ENCODE measurements at regions not wholly inside any gene's neighbourhood (a gene's known extent, or its start where the extent isn't known, plus 50 kb on each side); places are given as distances from the start of the nearest gene placed in this dataset.

DNA sequence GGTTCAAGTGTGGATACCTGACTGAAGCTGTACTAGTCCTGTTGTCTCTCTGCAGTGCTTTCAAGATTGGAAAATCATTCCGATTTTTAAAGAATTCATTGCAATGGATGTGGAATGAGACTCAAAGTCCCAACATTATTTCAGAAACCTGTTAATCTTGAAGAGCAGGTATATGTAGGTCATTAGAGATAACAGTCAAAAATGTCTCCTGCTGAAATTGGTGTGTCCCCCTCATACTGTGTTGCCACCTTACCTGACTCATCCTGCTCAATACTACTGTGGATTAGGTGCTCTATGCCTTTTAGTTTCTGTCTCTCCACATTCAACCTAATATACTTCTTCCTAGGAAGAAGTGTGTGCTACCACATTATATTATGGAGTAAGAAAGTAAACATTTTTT lies 91.1 kb upstream of the NR3C1 start:
- intact Hi-C loops (cut with DNase I; ENCODE audit: low total_unique reads): no loop called here
- no peaks in the 10 kb centered on the region for H3K36me3 ChIP-seq
- no peaks in the 10 kb centered on the region for H3K9me3 ChIP-seq
- peaks cover 4 to 18% (median 12%) of the 10 kb centered on the region in 6 donors for H3K4me1 ChIP-seq
- H3K27me3 ChIP-seq (replicated peaks in 1 of 7): no peaks in the 10 kb centered on the region
- H3K27ac ChIP-seq: no peak overlapping the region
- DNase-seq: no peak
- WGBS, 5 donors: 90 to 100% (median 92%) methylated on average over 1 of the region's 1 CpG
- TF ChIP-seq POLR2AphosphoS5 (IDR thresholded peaks at IDR 0.05): no peak
- TF ChIP-seq, protein P1, sequence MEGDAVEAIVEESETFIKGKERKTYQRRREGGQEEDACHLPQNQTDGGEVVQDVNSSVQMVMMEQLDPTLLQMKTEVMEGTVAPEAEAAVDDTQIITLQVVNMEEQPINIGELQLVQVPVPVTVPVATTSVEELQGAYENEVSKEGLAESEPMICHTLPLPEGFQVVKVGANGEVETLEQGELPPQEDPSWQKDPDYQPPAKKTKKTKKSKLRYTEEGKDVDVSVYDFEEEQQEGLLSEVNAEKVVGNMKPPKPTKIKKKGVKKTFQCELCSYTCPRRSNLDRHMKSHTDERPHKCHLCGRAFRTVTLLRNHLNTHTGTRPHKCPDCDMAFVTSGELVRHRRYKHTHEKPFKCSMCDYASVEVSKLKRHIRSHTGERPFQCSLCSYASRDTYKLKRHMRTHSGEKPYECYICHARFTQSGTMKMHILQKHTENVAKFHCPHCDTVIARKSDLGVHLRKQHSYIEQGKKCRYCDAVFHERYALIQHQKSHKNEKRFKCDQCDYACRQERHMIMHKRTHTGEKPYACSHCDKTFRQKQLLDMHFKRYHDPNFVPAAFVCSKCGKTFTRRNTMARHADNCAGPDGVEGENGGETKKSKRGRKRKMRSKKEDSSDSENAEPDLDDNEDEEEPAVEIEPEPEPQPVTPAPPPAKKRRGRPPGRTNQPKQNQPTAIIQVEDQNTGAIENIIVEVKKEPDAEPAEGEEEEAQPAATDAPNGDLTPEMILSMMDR (IDR thresholded peaks at IDR 0.05 in 8 of 11, conservative IDR thresholded peaks at IDR 0.05 in 3 of 11): no peak
- TF ChIP-seq POLR2A (IDR thresholded peaks at IDR 0.05): no peak
- H3K4me3 ChIP-seq: no peak overlapping the region

DNA sequence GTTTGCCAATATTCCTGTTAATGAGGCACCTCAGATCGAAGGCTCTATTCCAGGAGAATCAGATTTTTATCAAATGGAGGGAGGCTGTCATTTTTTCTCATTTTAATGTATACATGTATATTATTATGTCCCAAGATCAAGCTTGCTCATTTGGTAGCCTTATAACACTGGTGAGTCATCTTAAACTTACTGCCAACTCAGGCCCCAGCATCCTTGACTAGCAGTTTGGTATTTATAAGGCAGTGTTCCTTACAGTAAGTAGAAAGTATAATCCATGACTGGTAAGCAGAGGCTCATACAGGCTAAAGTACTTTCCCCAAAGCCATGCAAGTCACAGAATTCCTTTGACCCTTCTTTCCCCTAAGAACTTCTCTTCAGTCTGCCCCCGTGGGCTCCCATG lies 90.7 kb upstream of the NR3C1 start:
- H3K4me3 ChIP-seq: no peak overlapping the region
- WGBS, 5 donors: 89 to 100% (median 93%) methylated on average over 2 of the region's 2 CpGs
- TF ChIP-seq POLR2A (IDR thresholded peaks at IDR 0.05) (no peak), POLR2AphosphoS5 (IDR thresholded peaks at IDR 0.05) (no peak)
- TF ChIP-seq, protein P1 (IDR thresholded peaks at IDR 0.05 in 8 of 11, conservative IDR thresholded peaks at IDR 0.05 in 3 of 11): no peak
- H3K9me3 ChIP-seq: no peaks in the 10 kb centered on the region
- H3K27ac ChIP-seq: no peak overlapping the region
- intact Hi-C loops (cut with DNase I; ENCODE audit: low total_unique reads): no loop called here
- no peaks in the 10 kb centered on the region for H3K36me3 ChIP-seq
- no peaks in the 10 kb centered on the region for H3K27me3 ChIP-seq (replicated peaks in 1 of 7)
- no peak for DNase-seq
- peaks cover 4 to 18% (median 12%) of the 10 kb centered on the region in 6 donors for H3K4me1 ChIP-seq

DNA sequence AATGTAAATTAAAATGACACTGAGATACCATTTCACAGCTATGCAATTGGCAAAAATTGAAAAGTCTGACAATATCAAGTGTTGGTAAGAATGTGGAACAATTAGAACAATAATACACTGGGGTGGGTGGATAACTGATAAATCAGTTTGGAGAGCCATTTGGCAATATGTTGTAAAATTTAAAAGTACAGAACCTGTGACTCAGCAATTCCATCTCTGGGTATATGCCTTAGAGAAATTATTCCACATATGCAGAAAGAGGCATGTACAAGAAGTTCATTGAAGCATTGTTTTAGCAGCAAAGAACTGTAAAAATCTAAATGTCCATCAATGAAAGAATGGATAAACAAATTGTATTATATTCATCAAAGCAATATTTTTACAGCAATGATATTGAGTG lies 89.3 kb upstream of the NR3C1 start:
- H3K4me1 ChIP-seq: peaks cover 4 to 18% (median 12%) of the 10 kb centered on the region in 6 donors
- TF ChIP-seq POLR2A (IDR thresholded peaks at IDR 0.05): no peak
- TF ChIP-seq POLR2AphosphoS5 (IDR thresholded peaks at IDR 0.05): no peak
- TF ChIP-seq, protein P1 (IDR thresholded peaks at IDR 0.05 in 8 of 11, conservative IDR thresholded peaks at IDR 0.05 in 3 of 11): no peak
- no peaks in the 10 kb centered on the region for H3K9me3 ChIP-seq
- no peaks in the 10 kb centered on the region for H3K27me3 ChIP-seq (replicated peaks in 1 of 7)
- H3K27ac ChIP-seq: no peak overlapping the region
- no peaks in the 10 kb centered on the region for H3K36me3 ChIP-seq
- DNase-seq: no peak
- intact Hi-C loops (cut with DNase I; ENCODE audit: low total_unique reads): no loop called here
- H3K4me3 ChIP-seq: no peak overlapping the region

DNA sequence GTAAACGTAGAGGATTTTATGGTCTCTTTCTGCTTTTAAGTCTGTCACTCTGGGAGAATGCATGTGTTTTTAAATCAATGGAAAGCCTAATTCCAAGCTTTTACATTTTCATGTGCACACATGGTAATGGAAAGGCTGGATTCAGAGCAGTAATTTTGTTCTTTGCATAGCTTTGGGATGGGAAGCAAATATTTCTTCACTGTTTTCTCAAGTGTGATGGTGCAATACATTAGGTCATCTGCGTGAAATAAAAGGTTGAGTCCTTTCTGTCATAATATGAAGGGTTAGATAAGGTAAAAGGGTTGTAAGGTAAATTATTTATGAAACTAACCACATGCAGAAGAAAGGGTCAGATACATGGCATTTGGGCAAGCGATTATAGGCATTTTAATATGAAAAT lies 88.2 kb upstream of the NR3C1 start:
- WGBS, 5 donors: 75 to 93% (median 87%) methylated on average over 3 of the region's 3 CpGs
- intact Hi-C loops (cut with DNase I; ENCODE audit: low total_unique reads): no loop called here
- no peak for DNase-seq
- H3K9me3 ChIP-seq: no peaks in the 10 kb centered on the region
- TF ChIP-seq, protein P1 (IDR thresholded peaks at IDR 0.05 in 8 of 11, conservative IDR thresholded peaks at IDR 0.05 in 3 of 11): no peak
- TF ChIP-seq POLR2A (IDR thresholded peaks at IDR 0.05): no peak
- no peak for TF ChIP-seq POLR2AphosphoS5 (IDR thresholded peaks at IDR 0.05)
- no peak overlapping the region for H3K27ac ChIP-seq
- peaks cover 4 to 18% (median 12%) of the 10 kb centered on the region in 6 donors for H3K4me1 ChIP-seq
- no peaks in the 10 kb centered on the region for H3K36me3 ChIP-seq
- no peaks in the 10 kb centered on the region for H3K27me3 ChIP-seq (replicated peaks in 1 of 7)
- no peak overlapping the region for H3K4me3 ChIP-seq

Data from spleen (tissue), 11 donors.